Esophagus (tissue), 2 donors: ENCODE measurements at regions not wholly inside any gene's neighbourhood (a gene's known extent, or its start where the extent isn't known, plus 50 kb on each side); places are given as distances from the start of the nearest gene placed in this dataset.

Experiments used
- H3K27ac ChIP-seq, 2 donors: one replicate each; pipeline ENCODE4 v1.5.1; 2013; ENCODE audit warnings: low read depth in 2 of 2, mild to moderate bottlenecking in 2 of 2, inconsistent platforms in 1 of 2, low read length in 1 of 2, moderate library complexity in 1 of 2
- H3K27me3 ChIP-seq, 2 donors: one replicate each; pipeline ENCODE4 v1.6.1; 2013; ENCODE audit warnings: low read length in 2 of 2, control low read depth in 1 of 2, mild to moderate bottlenecking in 1 of 2; ENCODE audit not compliant: insufficient read depth in 2 of 2, control insufficient read depth in 1 of 2
- H3K36me3 ChIP-seq, 2 donors: one replicate each; pipeline ENCODE4 v1.6.1; 2013; ENCODE audit warnings: low read length in 1 of 2; ENCODE audit not compliant: control insufficient read depth in 2 of 2, insufficient read depth in 2 of 2
- H3K4me1 ChIP-seq, 2 donors: one replicate each; pipeline ENCODE4 v1.6.1; 2013; ENCODE audit warnings: low read length in 1 of 2; ENCODE audit not compliant: control insufficient read depth in 2 of 2, insufficient read depth in 2 of 2
- H3K4me3 ChIP-seq, 2 donors: one replicate each; pipeline ENCODE4 v1.5.1; 2013; ENCODE audit warnings: low read length in 2 of 2, mild to moderate bottlenecking in 2 of 2, low read depth in 1 of 2, moderate library complexity in 1 of 2
- H3K9me3 ChIP-seq, 2 donors: one replicate each; pipeline ENCODE4 v1.6.1; 2013; ENCODE audit warnings: mild to moderate bottlenecking in 2 of 2, low read depth in 1 of 2, low read length in 1 of 2, moderate library complexity in 1 of 2; ENCODE audit not compliant: control insufficient read depth in 2 of 2, insufficient read depth in 1 of 2
- WGBS, 2 donors: extraction: QIAGEN DNeasy Blood & Tissue Kit; methylation state at CpG; one replicate each; pipeline ENCODE4 v1.1.7; 2013; 5-methylcytosine and 5-hydroxymethylcytosine counted together
- donor health status: healthy with polysubstance abuse.
- donor health status: Bipolar disorder and iron deficiency.

GRCh38 chr19:29383696-29384095 is 142.1 kb upstream of the VSTM2B start:
- no peaks in the 10 kb centered on the region for H3K36me3 ChIP-seq
- H3K4me1 ChIP-seq, result no peaks in the 10 kb centered on the region
- WGBS, 2 donors, result 68 to 78% methylated on average over 6 of the region's 6 CpGs
- no peak overlapping the region for H3K27ac ChIP-seq
- peaks cover 0 to 3% of the 10 kb centered on the region in 2 donors for H3K9me3 ChIP-seq
- H3K27me3 ChIP-seq, result no peaks in the 10 kb centered on the region
- no peak overlapping the region for H3K4me3 ChIP-seq

- Histone ChIP-seq H3K27me3 (no peaks in the 10 kb centered on the region), H3K4me1 (peaks cover 0 to 6% of the 10 kb centered on the region in 2 donors), H3K9me3 (peaks cover 0 to 6% of the 10 kb centered on the region in 2 donors), H3K4me3 (no peak overlapping the region), H3K27ac (no peak overlapping the region), H3K36me3 (no peaks in the 10 kb centered on the region)
- WGBS, 2 donors, result 67 to 73% methylated on average over 8 of the region's 8 CpGs
Observed at GRCh38 chr19:29384656-29385055, 141.1 kb upstream of the VSTM2B start.

GRCh38 chr19:29385191-29385795 is 140.5 kb upstream of the VSTM2B start:
- 63 to 66% methylated on average over 13 of the region's 13 CpGs for WGBS, 2 donors
- no peak overlapping the region for H3K4me3 ChIP-seq
- H3K36me3 ChIP-seq, result no peaks in the 10 kb centered on the region
- no peak overlapping the region for H3K27ac ChIP-seq
- H3K27me3 ChIP-seq, result no peaks in the 10 kb centered on the region
- peaks cover 0 to 6% of the 10 kb centered on the region in 2 donors for H3K4me1 ChIP-seq
- peaks cover 0 to 6% of the 10 kb centered on the region in 2 donors for H3K9me3 ChIP-seq

DNA sequence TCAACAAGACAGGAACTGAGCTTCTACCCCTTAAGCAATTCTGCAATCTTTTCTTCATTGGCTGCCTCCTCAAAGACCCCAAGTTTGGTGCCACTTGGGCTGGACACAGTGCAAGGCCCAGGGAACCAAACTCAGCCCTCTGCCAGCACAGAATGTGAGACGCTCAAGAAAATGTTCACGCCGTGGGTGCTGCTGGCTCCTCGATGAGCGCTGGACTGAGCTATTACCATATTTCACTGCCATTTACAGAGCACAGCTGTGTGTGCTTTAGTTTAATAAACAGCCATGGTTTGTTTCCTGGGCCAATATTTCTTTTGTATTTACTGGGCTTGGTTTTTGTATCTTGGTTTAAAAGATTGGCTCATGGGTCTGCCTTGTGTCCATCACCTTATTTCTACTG is 138.8 kb upstream of the VSTM2B start:
- Histone ChIP-seq H3K27me3 (no peaks in the 10 kb centered on the region), H3K4me3 (no peak overlapping the region), H3K9me3 (peaks cover 0 to 14% of the 10 kb centered on the region in 2 donors), H3K4me1 (peaks cover 0 to 6% of the 10 kb centered on the region in 2 donors), H3K27ac (no peak overlapping the region), H3K36me3 (no peaks in the 10 kb centered on the region)
- WGBS, 2 donors, result 70 to 78% methylated on average over 5 of the region's 5 CpGs

- Histone ChIP-seq H3K27ac (no peak overlapping the region), H3K9me3 (peaks cover 0 to 14% of the 10 kb centered on the region in 2 donors), H3K4me3 (no peak overlapping the region), H3K36me3 (no peaks in the 10 kb centered on the region), H3K27me3 (no peaks in the 10 kb centered on the region), H3K4me1 (peaks cover 0 to 6% of the 10 kb centered on the region in 2 donors)
- whole genome bisulfite sequencing, 2 donors, result 79 to 86% methylated on average over 13 of the region's 13 CpGs
Observed at GRCh38 chr19:29387586-29387985, 138.2 kb upstream of the VSTM2B start.

DNA sequence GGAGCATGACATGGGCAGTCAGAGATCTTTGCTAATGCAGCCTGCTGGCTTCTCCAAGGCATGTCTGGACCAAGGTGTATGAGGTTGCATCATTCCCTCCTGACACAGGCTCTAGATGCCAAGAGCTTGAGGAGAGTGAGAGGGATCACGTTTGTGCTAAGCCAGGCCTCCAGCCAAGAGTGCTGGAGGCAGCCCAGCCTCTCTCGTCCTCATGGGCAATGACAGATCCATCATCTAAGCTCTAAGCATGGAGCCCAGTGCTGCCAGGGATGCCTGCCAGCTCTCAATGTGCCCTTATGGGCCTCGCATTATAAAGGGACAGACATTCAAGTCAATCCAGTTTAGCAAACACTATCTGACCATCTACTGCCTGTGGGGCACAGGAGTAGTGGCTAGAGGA is 136.3 kb upstream of the VSTM2B start:
- H3K9me3 ChIP-seq, result peaks cover 0 to 14% of the 10 kb centered on the region in 2 donors
- H3K36me3 ChIP-seq, result no peaks in the 10 kb centered on the region
- peaks cover 0 to 6% of the 10 kb centered on the region in 2 donors for H3K4me1 ChIP-seq
- no peaks in the 10 kb centered on the region for H3K27me3 ChIP-seq
- no peak overlapping the region for H3K27ac ChIP-seq
- no peak overlapping the region for H3K4me3 ChIP-seq
- 18 to 30% methylated on average over 3 of the region's 3 CpGs for WGBS, 2 donors

- Histone ChIP-seq H3K4me1 (peaks cover 0 to 6% of the 10 kb centered on the region in 2 donors), H3K36me3 (no peaks in the 10 kb centered on the region), H3K9me3 (peaks cover 0 to 14% of the 10 kb centered on the region in 2 donors), H3K27me3 (no peaks in the 10 kb centered on the region), H3K4me3 (no peak overlapping the region), H3K27ac (no peak overlapping the region)
Observed at GRCh38 chr19:29390742-29391141, 135.1 kb upstream of the VSTM2B start.

DNA sequence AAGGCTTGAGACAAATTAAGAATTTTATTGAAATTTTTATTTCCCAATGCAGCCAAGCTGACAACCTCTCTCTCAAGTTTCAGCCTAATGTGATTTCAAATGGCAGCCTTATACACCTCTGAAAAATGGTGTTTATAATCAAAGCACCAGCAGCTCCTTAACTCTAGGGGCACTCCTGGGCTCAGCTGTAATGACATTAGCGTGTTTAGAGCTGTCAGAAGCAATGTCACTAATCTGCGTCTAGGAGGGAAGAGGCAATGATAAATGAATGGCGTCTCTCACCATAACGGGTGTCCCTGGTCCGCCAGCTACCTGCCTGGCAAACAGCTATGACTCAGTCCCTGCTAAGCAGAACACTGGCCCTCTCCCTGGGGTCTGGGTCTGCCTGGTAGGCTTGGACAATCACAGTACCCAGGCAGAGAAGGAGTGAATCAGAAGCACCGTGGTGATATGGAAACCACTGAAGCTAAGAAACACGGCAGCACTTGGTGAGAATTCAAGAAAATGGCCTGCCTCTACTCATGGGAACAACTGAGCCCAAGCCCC is 131.8 kb upstream of the VSTM2B start:
- Histone ChIP-seq H3K4me1 (peaks cover 0 to 11% of the 10 kb centered on the region in 2 donors), H3K4me3 (no peak overlapping the region), H3K27me3 (no peaks in the 10 kb centered on the region), H3K27ac (no peak overlapping the region), H3K36me3 (no peaks in the 10 kb centered on the region), H3K9me3 (peaks cover 0 to 9% of the 10 kb centered on the region in 2 donors)
- WGBS, 2 donors, result 55 to 73% methylated on average over 7 of the region's 7 CpGs

GRCh38 chr19:29395111-29395733 is 130.6 kb upstream of the VSTM2B start:
- no peaks in the 10 kb centered on the region for H3K36me3 ChIP-seq
- no peaks in the 10 kb centered on the region for H3K27me3 ChIP-seq
- H3K9me3 ChIP-seq, result peaks cover 0 to 8% of the 10 kb centered on the region in 2 donors
- H3K4me1 ChIP-seq, result peaks cover 0 to 6% of the 10 kb centered on the region in 2 donors
- WGBS, 2 donors, result 57 to 65% methylated on average over 13 of the region's 13 CpGs
- H3K4me3 ChIP-seq, result no peak overlapping the region
- H3K27ac ChIP-seq, result no peak overlapping the region
